Smooth muscle cell (in vitro differentiated cells): ENCODE measurements at regions not wholly inside any gene's neighbourhood (a gene's known extent, or its start where the extent isn't known, plus 50 kb on each side); places are given as distances from the start of the nearest gene placed in this dataset.

Source experiments
- DNase-seq: peaks from one replicate; lab custom pipeline; 2025; ENCODE audit not compliant: unreplicated experiment; lab: John Stamatoyannopoulos, UW
- H2AFZ ChIP-seq: fragments of 200-600 bp; sonication (generic); 2 replicates; pipeline ENCODE4 v1.6.0; 2016; ENCODE audit warnings: antibody characterized with exemption, low read depth, mild to moderate bottlenecking
- H3F3A ChIP-seq: fragments of 200-600 bp; sonication (generic); 2 replicates; pipeline ENCODE4 v1.6.0; 2017; ENCODE audit warnings: antibody characterized with exemption, low read depth
- H3K27ac ChIP-seq: fragments of 200-600 bp; sonication (generic); 2 replicates; pipeline ENCODE4 v1.5.1; 2016; ENCODE audit warnings: low read depth, mild to moderate bottlenecking
- H3K27me3 ChIP-seq: fragments of 200-600 bp; sonication (generic); 2 replicates; pipeline ENCODE4 v1.6.1; 2016; ENCODE audit warnings: low read depth, mild to moderate bottlenecking
- H3K36me3 ChIP-seq: fragments of 200-600 bp; sonication (generic); 2 replicates; pipeline ENCODE4 v1.5.1; 2016; ENCODE audit warnings: low read depth
- H3K4me1 ChIP-seq: fragments of 200-600 bp; sonication (generic); 2 replicates; pipeline ENCODE4 v1.5.1; 2016; ENCODE audit warnings: low read depth
- H3K4me2 ChIP-seq: fragments of 200-600 bp; sonication (generic); 2 replicates; pipeline ENCODE4 v1.6.0; 2016; ENCODE audit warnings: mild to moderate bottlenecking
- H3K4me3 ChIP-seq: fragments of 200-600 bp; sonication (generic); 2 replicates; pipeline ENCODE4 v1.5.1; 2016; ENCODE audit warnings: mild to moderate bottlenecking
- H3K79me2 ChIP-seq: fragments of 200-600 bp; sonication (generic); 2 replicates; pipeline ENCODE4 v1.6.0; 2016; ENCODE audit warnings: low read depth, mild to moderate bottlenecking
- H3K9ac ChIP-seq: fragments of 200-600 bp; sonication (generic); 2 replicates; pipeline ENCODE4 v1.6.0; 2016; ENCODE audit warnings: low read depth
- H3K9me3 ChIP-seq: fragments of 200-600 bp; sonication (generic); replicated peaks from 2 replicates; pipeline ENCODE4 v1.5.1; 2016; ENCODE audit warnings: low read depth
- H4K20me1 ChIP-seq: fragments of 200-600 bp; sonication (generic); 2 replicates; pipeline ENCODE4 v1.6.0; 2016; ENCODE audit warnings: low read depth
- CTCF ChIP-seq: fragments of 200-600 bp; sonication (generic); IDR thresholded peaks from 2 replicates; pipeline ENCODE4 v1.5.1; 2017; ENCODE audit warnings: borderline replicate concordance, mild to moderate bottlenecking, antibody characterized with exemption; ENCODE audit not compliant: insufficient read depth, poor library complexity, severe bottlenecking
- WGBS: methylation state at CpG from one replicate; pipeline ENCODE4 v1.1.7; 2016; ENCODE audit warnings: low lambda C conversion rate; 5-methylcytosine and 5-hydroxymethylcytosine counted together

- TF ChIP-seq CTCF: no peak
- no peaks in the 10 kb centered on the region for H3K9me3 ChIP-seq
- no peak overlapping the region for H3K4me3 ChIP-seq
- H2AFZ ChIP-seq: no peak overlapping the region
- no peaks in the 10 kb centered on the region for H3K36me3 ChIP-seq
- H4K20me1 ChIP-seq: no peaks in the 10 kb centered on the region
- no peaks in the 10 kb centered on the region for H3K4me1 ChIP-seq
- no peaks in the 10 kb centered on the region for H3K79me2 ChIP-seq
- H3K27me3 ChIP-seq: no peaks in the 10 kb centered on the region
- no peaks in the 10 kb centered on the region for H3F3A ChIP-seq
- H3K27ac ChIP-seq: no peak overlapping the region
- H3K4me2 ChIP-seq: no peak overlapping the region
- no peak for DNase-seq
- H3K9ac ChIP-seq: no peak overlapping the region
- WGBS: 46% methylated on average over 4 of the region's 4 CpGs
These were observed 796.7 kb downstream of the DHX35 start for GRCh38 chr20:39758876-39759275.

- Histone ChIP-seq H3F3A (no peaks in the 10 kb centered on the region), H3K9ac (no peak overlapping the region), H3K36me3 (no peaks in the 10 kb centered on the region), H3K4me1 (no peaks in the 10 kb centered on the region), H3K4me2 (no peak overlapping the region), H3K79me2 (no peaks in the 10 kb centered on the region), H3K9me3 (no peaks in the 10 kb centered on the region), H3K27ac (no peak overlapping the region), H3K27me3 (no peaks in the 10 kb centered on the region), H4K20me1 (no peaks in the 10 kb centered on the region), H3K4me3 (no peak overlapping the region), H2AFZ (no peak overlapping the region)
- TF ChIP-seq CTCF: no peak
- DNase-seq: no peak
These were observed 794.7 kb downstream of the DHX35 start for GRCh38 chr20:39756828-39757227.

DNA sequence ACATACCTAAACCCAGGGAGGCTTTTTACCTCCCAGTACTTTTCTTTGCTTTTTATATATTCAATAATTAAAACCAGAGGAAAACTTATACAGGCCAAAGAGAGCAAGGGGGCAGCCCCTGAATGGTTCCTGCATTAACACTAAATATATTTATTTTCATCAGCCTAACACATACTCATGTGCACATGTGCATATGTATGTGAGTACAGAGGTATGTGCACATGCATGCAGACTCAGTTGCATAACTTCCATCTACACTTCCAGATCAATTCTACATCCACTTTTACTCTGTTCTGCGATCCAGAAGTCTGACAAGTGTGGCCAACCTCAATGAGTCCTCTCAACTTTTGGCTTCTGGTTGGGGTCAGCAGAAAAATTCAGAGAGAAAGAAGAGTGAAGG, 794.2 kb downstream of the DHX35 start:
- no peak overlapping the region for H3K27ac ChIP-seq
- no peaks in the 10 kb centered on the region for H4K20me1 ChIP-seq
- no peaks in the 10 kb centered on the region for H3K9me3 ChIP-seq
- DNase-seq: no peak
- H3K4me2 ChIP-seq: no peak overlapping the region
- H3K4me1 ChIP-seq: no peaks in the 10 kb centered on the region
- H3K79me2 ChIP-seq: no peaks in the 10 kb centered on the region
- no peak overlapping the region for H3K9ac ChIP-seq
- 100% methylated on average over 1 of the region's 1 CpG for WGBS
- H3K27me3 ChIP-seq: no peaks in the 10 kb centered on the region
- TF ChIP-seq CTCF: no peak
- H3F3A ChIP-seq: no peaks in the 10 kb centered on the region
- no peak overlapping the region for H2AFZ ChIP-seq
- H3K36me3 ChIP-seq: no peaks in the 10 kb centered on the region
- no peak overlapping the region for H3K4me3 ChIP-seq

- Histone ChIP-seq H3K9me3 (peaks cover 2% of the 10 kb centered on the region), H3K79me2 (no peaks in the 10 kb centered on the region), H3K9ac (no peak overlapping the region), H3K27ac (no peak overlapping the region), H3K27me3 (no peaks in the 10 kb centered on the region), H4K20me1 (no peaks in the 10 kb centered on the region), H3K36me3 (no peaks in the 10 kb centered on the region), H3K4me3 (no peak overlapping the region), H3K4me2 (no peak overlapping the region), H2AFZ (no peak overlapping the region), H3F3A (no peaks in the 10 kb centered on the region), H3K4me1 (no peaks in the 10 kb centered on the region)
- DNase-seq: no peak
- WGBS: 84% methylated on average over 4 of the region's 4 CpGs
- TF ChIP-seq CTCF: no peak
These were observed 790.2 kb downstream of the DHX35 start for GRCh38 chr20:39752262-39752876.
